Urinary bladder (tissue), 3 donors: ENCODE measurements at regions not wholly inside any gene's neighbourhood (a gene's known extent, or its start where the extent isn't known, plus 50 kb on each side); places are given as distances from the start of the nearest gene placed in this dataset.

Source experiments
- DNase-seq: peaks from one replicate; pipeline ENCODE4 v3.0.0-alpha.2; 2015; ENCODE audit errors: extremely low spot score
- H3K27ac ChIP-seq: one replicate; pipeline ENCODE4 v1.5.1; 2013; ENCODE audit warnings: low read depth, mild to moderate bottlenecking, moderate library complexity
- H3K36me3 ChIP-seq: one replicate; pipeline ENCODE4 v1.6.1; 2013; ENCODE audit warnings: mild to moderate bottlenecking, moderate library complexity; ENCODE audit not compliant: insufficient read depth
- H3K4me1 ChIP-seq: one replicate; pipeline ENCODE4 v1.6.1; 2013; ENCODE audit warnings: mild to moderate bottlenecking, moderate library complexity; ENCODE audit not compliant: insufficient read depth
- H3K4me3 ChIP-seq: one replicate; pipeline ENCODE4 v1.5.1; 2013; ENCODE audit warnings: low read depth, low read length
- WGBS: extraction: QIAGEN DNeasy Blood & Tissue Kit; methylation state at CpG from one replicate; pipeline ENCODE4 v1.1.7; 2013; 5-methylcytosine and 5-hydroxymethylcytosine counted together
- donor health status: healthy with polysubstance abuse.
- donor health status: healthy.

DNA sequence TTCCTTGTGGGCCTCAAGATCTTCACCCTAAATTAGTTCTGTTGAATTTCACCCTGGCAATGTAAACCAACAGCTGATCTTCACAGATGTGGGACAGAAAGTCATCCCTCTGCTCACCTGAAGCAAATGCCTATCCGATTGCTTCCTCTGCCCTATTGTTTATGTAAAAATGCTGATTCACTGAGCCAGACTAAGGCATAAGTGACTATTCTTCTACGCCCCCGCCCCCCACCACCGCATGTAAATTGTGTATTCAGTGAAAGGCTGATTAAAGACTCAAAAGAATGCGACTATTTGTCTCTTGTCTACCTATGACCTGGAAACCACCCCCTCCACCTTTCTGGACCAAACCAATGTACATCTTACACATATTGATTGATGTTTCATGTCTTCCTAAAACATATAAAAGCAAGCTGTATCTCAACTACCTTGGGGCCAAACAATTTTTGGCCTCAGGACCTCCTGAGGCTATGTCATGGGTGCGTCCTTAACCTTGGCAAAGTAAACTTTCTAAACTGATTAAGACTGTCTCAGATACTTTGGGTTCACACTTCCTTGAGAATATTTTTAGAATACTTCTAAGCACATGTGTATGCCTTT lies 129.7 kb upstream of the BOD1 start:
- H3K27ac ChIP-seq: no peak overlapping the region
- H3K4me1 ChIP-seq: no peaks in the 10 kb centered on the region
- no peaks in the 10 kb centered on the region for H3K36me3 ChIP-seq
- 75% methylated on average over 6 of the region's 6 CpGs for WGBS
- no peak overlapping the region for H3K4me3 ChIP-seq
- no peak for DNase-seq

DNA sequence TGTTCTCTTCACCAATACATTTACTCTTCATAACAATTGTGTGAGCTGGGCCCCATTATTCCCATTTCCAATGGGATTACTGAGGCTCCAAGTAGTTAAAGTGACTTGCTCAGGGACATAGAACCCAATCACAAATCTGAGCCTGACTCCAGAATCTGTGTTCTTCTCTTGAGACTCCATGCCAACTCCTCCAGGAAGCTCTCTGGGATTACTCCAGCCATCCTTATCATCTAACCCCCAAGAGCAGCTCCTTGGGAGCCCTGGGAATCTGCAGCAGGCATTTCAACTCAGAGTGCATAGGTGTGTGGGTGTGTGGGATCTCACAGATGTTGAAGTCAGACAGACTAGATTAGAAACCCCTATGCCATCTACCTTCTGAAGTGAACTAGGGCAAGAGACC lies 131.4 kb upstream of the BOD1 start:
- H3K27ac ChIP-seq: no peak overlapping the region
- no peaks in the 10 kb centered on the region for H3K4me1 ChIP-seq
- no peak overlapping the region for H3K4me3 ChIP-seq
- no peak for DNase-seq
- no peaks in the 10 kb centered on the region for H3K36me3 ChIP-seq

DNA sequence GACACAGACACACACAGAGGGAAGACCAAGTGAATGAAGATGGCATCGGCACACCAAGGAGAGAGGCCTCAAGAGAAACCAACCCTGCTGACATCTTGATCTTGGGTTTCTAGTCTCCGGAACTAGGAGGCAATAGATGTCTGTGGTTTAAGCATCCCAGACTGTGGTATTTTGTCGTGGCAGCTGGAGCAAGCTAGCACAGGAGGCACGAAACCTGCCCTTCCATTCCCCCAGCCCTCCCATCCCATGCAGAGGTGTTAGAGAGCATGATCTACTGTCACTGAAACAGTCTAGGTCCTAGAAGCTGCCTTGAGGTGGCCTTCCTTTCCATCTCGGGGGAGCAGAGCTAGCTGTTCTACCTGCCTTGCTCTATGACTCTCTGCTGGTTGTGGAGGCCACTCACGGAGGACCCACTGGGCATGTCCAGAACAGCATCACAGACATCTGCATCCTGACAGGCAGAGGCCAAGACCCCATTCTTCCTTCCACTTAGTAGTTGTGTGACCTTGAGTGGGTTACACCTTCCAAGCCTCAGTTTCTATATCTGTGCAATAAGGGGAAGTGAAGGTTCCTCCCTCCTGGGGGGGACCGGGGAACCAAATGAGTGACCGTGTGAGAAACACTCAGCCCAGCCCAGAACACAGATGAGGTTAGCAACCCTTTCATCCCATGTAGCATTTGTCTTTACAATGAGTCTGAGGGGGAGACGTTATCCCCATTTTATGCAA lies 134.3 kb upstream of the BOD1 start:
- Histone ChIP-seq H3K4me1 (no peaks in the 10 kb centered on the region), H3K27ac (no peak overlapping the region), H3K36me3 (no peaks in the 10 kb centered on the region), H3K4me3 (no peak overlapping the region)
- no peak for DNase-seq
- 92% methylated on average over 9 of the region's 9 CpGs for WGBS

- no peak overlapping the region for H3K4me3 ChIP-seq
- H3K4me1 ChIP-seq: no peaks in the 10 kb centered on the region
- H3K27ac ChIP-seq: no peak overlapping the region
- no peak for DNase-seq
- no peaks in the 10 kb centered on the region for H3K36me3 ChIP-seq
- 94% methylated on average over 5 of the region's 5 CpGs for WGBS
Observed at GRCh38 chr5:173751266-173751600, 134.8 kb upstream of the BOD1 start.

DNA sequence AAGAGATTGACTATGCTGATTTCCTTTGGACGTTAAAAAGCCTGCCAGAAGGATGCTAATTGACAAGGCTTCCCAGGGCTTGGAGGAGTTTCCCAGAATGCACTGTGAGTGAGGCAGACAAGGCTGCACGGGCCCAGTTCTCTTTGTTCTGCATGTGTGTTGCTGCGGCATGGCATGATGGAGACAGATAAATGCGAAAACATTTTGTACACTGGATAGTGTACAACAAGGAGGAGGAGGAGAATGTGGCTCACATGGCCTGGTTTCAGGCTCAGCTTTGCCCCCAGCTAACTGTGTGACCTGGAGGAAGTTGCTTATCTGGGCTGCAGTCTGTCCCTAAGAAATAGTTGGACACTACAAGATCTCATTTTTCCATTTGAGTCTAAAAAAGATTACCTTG lies 135.5 kb upstream of the CPEB4 start:
- no peak overlapping the region for H3K4me3 ChIP-seq
- H3K27ac ChIP-seq: no peak overlapping the region
- H3K4me1 ChIP-seq: no peaks in the 10 kb centered on the region
- WGBS: 80% methylated on average over 4 of the region's 4 CpGs
- DNase-seq: no peak
- H3K36me3 ChIP-seq: no peaks in the 10 kb centered on the region

DNA sequence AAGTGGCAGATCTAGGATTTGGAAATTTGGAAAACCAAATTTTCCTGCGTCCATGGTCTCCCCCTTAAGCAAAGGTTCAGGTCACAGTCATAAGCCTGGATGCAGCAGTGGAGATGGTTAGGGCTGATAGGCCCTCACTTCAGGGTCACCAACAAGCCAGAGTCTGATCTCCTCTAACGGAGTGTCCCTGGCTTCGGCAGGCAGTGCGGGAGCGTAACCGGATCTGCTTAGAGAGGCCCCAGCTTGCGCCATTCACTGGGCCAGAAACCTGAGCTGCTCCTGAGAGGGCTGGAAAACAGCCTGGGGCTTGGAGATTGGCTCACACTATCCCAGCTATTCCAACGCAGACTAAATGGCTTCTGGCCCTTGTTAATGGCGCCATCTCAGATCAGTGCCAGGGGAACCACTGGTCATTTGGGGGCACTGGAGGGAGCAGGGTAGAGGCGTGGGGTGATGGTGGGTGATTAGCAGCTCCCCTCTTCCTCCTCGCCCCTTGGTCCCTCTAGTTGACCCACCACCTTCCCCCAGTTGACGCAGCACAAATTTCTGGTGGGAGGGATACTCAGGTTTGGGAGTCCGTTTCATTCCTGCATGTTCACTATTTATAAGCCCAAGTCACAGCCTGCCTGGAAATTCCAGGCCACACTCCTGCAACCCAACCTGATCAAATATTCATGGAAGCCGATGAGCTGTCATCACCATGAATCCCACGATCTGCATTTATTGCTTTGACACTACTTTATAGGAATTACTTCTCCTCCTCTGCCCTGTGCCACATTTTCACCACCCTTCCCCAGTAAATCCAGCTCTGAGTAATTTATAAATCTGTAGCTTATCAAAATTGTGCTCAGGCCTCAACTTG lies 134.6 kb upstream of the CPEB4 start:
- H3K4me1 ChIP-seq: no peaks in the 10 kb centered on the region
- no peak overlapping the region for H3K4me3 ChIP-seq
- peak; percentile 41 for DNase-seq
- 65% methylated on average over 15 of the region's 15 CpGs for WGBS
- H3K36me3 ChIP-seq: no peaks in the 10 kb centered on the region
- H3K27ac ChIP-seq: no peak overlapping the region

GRCh38 chr5:173755319-173755718 lies 132.8 kb upstream of the CPEB4 start:
- Histone ChIP-seq H3K4me1 (no peaks in the 10 kb centered on the region), H3K36me3 (no peaks in the 10 kb centered on the region), H3K27ac (no peak overlapping the region), H3K4me3 (no peak overlapping the region)
- WGBS: 92% methylated on average over 3 of the region's 3 CpGs
- no peak for DNase-seq

- 50% methylated on average over 12 of the region's 12 CpGs for WGBS
- Histone ChIP-seq H3K4me1 (no peaks in the 10 kb centered on the region), H3K36me3 (no peaks in the 10 kb centered on the region), H3K27ac (no peak overlapping the region), H3K4me3 (no peak overlapping the region)
- DNase-seq: no peak
Observed at GRCh38 chr5:173757403-173758209, 130.5 kb upstream of the CPEB4 start.

- DNase-seq: no peak
- Histone ChIP-seq H3K4me3 (no peak overlapping the region), H3K4me1 (no peaks in the 10 kb centered on the region), H3K27ac (no peak overlapping the region), H3K36me3 (no peaks in the 10 kb centered on the region)
- 80% methylated on average over 3 of the region's 3 CpGs for WGBS
Observed at GRCh38 chr5:173758676-173759075, 129.5 kb upstream of the CPEB4 start.

- 93% methylated on average over 8 of the region's 8 CpGs for WGBS
- Histone ChIP-seq H3K27ac (no peak overlapping the region), H3K4me3 (no peak overlapping the region), H3K4me1 (no peaks in the 10 kb centered on the region), H3K36me3 (no peaks in the 10 kb centered on the region)
- DNase-seq: no peak
Observed at GRCh38 chr5:173759691-173760090, 128.5 kb upstream of the CPEB4 start.

GRCh38 chr5:173760461-173761177 lies 127.5 kb upstream of the CPEB4 start:
- H3K4me1 ChIP-seq: no peaks in the 10 kb centered on the region
- DNase-seq: no peak
- H3K36me3 ChIP-seq: no peaks in the 10 kb centered on the region
- H3K27ac ChIP-seq: no peak overlapping the region
- WGBS: 85% methylated on average over 5 of the region's 5 CpGs
- no peak overlapping the region for H3K4me3 ChIP-seq

DNA sequence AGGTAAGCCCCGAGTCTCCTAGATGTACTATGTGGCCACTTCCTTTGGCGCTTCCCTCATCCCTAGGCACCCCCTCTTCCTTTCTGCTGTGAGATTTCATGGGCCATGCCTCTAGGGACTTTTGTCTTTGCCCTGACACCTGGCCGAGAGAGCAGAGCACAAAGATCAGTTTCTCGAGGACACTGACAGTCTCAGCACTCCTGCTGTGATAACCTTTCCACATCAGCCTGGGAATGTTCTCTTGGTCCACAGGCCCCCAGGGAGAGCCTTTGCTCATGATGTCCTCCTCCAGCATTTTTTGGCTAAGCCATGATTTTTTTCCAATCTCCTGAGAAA lies 127.0 kb upstream of the CPEB4 start:
- Histone ChIP-seq H3K4me1 (no peaks in the 10 kb centered on the region), H3K27ac (no peak overlapping the region), H3K4me3 (no peak overlapping the region), H3K36me3 (no peaks in the 10 kb centered on the region)
- 86% methylated on average over 4 of the region's 4 CpGs for WGBS
- no peak for DNase-seq

DNA sequence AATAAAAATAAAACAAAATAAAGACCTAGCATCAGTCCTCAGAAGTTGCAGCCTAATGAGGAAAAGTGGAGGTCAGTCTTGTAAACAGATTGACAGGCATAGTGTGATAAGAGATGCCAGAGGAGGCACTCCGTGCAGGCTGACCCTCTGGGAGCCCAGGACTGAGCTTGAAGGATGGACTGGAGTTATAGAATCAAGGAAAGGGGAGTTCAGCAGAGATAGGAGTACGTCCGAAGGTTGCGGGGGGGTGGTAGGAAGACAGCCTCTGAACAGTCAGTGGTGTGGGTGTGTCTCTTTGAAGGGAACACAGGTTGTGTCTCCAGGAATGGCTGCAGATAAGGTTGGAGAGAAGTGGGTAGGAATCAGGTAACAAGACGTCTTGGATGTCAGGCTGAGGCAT lies 126.1 kb upstream of the CPEB4 start:
- no peak for DNase-seq
- Histone ChIP-seq H3K36me3 (no peaks in the 10 kb centered on the region), H3K4me1 (no peaks in the 10 kb centered on the region), H3K27ac (no peak overlapping the region), H3K4me3 (no peak overlapping the region)
- WGBS: 81% methylated on average over 5 of the region's 5 CpGs
